DND-41 (cell line): ENCODE measurements at regions not wholly inside any gene's neighbourhood (a gene's known extent, or its start where the extent isn't known, plus 50 kb on each side); places are given as distances from the start of the nearest gene placed in this dataset.

Experiments used
- EZH2 ChIP-seq: IDR thresholded peaks from 3 replicates; pipeline ENCODE4 v1.6.1; 2012; ENCODE audit warnings: borderline replicate concordance, low read depth, mild to moderate bottlenecking, moderate library complexity, low read length, inconsistent platforms; ENCODE audit not compliant: severe bottlenecking
- TF ChIP-seq, protein P1 (sequence below): IDR thresholded peaks from 2 replicates; pipeline ENCODE4 v1.5.1; 2012; ENCODE audit warnings: borderline replicate concordance, low read length, moderate library complexity, mild to moderate bottlenecking; ENCODE audit not compliant: poor library complexity, severe bottlenecking; ENCODE audit errors: extremely low read depth

GRCh38 chr15:31552482-31553099, 226.0 kb downstream of the KLF13 start:
- TF ChIP-seq, protein P1, sequence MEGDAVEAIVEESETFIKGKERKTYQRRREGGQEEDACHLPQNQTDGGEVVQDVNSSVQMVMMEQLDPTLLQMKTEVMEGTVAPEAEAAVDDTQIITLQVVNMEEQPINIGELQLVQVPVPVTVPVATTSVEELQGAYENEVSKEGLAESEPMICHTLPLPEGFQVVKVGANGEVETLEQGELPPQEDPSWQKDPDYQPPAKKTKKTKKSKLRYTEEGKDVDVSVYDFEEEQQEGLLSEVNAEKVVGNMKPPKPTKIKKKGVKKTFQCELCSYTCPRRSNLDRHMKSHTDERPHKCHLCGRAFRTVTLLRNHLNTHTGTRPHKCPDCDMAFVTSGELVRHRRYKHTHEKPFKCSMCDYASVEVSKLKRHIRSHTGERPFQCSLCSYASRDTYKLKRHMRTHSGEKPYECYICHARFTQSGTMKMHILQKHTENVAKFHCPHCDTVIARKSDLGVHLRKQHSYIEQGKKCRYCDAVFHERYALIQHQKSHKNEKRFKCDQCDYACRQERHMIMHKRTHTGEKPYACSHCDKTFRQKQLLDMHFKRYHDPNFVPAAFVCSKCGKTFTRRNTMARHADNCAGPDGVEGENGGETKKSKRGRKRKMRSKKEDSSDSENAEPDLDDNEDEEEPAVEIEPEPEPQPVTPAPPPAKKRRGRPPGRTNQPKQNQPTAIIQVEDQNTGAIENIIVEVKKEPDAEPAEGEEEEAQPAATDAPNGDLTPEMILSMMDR = no peak
- TF ChIP-seq EZH2 = no peak
